Brain microvascular endothelial cell (primary cell): ENCODE measurements at regions not wholly inside any gene's neighbourhood (a gene's known extent, or its start where the extent isn't known, plus 50 kb on each side); places are given as distances from the start of the nearest gene placed in this dataset.
"Not testable (repeated sequence)": the region's sequence is repeated elsewhere in the genome, so short reads cannot be mapped to it uniquely, and the experiment has no call there.

Experiments used
- DNase-seq: peaks from one replicate; pipeline ENCODE4 v3.0.0-alpha.2; 2020
- H3K27ac ChIP-seq: fragments of 250-450 bp; sonication (Bioruptor Pico); 2 replicates; pipeline ENCODE4 v1.5.1; 2020; ENCODE audit warnings: mild to moderate bottlenecking, moderate library complexity
- H3K27me3 ChIP-seq: fragments of 250-450 bp; sonication (Bioruptor Pico); replicated peaks from 2 replicates; pipeline ENCODE4 v1.5.1; 2020; ENCODE audit warnings: mild to moderate bottlenecking
- H3K36me3 ChIP-seq: fragments of 250-450 bp; sonication (Bioruptor Pico); replicated peaks from 2 replicates; pipeline ENCODE4 v1.5.1; 2020; ENCODE audit warnings: mild to moderate bottlenecking
- H3K4me3 ChIP-seq: 2 replicates; pipeline ENCODE4 v1.5.1; 2011; ENCODE audit warnings: low read depth, mild to moderate bottlenecking, control low read depth, low read length, moderate library complexity
- CTCF ChIP-seq: IDR thresholded peaks from 2 replicates; pipeline ENCODE4 v1.5.1; 2011; ENCODE audit warnings: low read depth, mild to moderate bottlenecking, moderate library complexity, low read length, control low read depth, inconsistent platforms; ENCODE audit errors: missing control alignments
- in situ Hi-C: cut with HindIII; loops from 2 replicates; pipeline ENCODE4 v1.10.0; 2017; ENCODE audit warnings: low sequenced_read_pairs, low pct_ligation_motif_present

DNA sequence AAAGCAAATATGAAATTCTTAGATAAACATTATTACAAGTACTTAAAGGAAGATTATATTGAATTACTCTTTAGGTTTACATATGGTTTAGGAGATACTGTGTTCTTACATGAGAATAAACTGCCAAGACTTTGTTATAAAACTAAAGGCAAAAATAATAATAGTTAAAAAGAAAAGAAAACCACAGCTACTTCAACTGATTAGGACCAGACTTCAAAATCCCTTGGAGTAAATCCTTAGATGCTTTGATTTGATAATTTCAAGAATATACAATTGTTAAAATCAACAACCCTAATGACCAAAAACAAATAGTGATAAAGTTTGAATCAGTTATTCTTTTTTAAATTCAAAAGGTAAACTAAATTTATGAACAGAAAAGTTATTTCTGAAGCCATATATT, 389.6 kb upstream of the COX7C start:
- no peak for DNase-seq
- Histone ChIP-seq H3K27me3 (no peaks in the 10 kb centered on the region), H3K36me3 (no peaks in the 10 kb centered on the region), H3K4me3 (no peak overlapping the region), H3K27ac (no peak overlapping the region)
- in situ Hi-C loops, result no loop called here
- TF ChIP-seq CTCF, result no peak

DNA sequence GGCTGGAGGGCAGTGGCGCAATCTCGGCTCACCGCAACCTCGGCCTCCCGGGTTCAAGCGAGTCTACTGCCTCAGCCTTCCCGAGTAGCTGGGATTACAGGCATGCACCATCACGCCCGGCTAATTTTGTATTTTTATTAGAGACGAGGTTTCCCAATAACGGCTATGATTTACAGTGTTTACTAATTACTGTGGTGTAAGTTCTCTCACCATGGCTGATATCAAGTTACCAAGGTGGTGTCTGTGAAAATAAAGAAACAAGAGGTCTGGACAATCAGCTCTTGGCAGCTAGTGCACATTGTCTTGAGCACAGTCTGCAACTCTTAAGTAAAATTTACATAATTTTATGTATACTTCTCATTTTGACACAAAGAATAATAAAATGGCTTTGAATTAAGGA, 385.5 kb upstream of the COX7C start:
- Histone ChIP-seq H3K36me3 (no peaks in the 10 kb centered on the region), H3K4me3 (no peak overlapping the region), H3K27me3 (no peaks in the 10 kb centered on the region), H3K27ac (no peak overlapping the region)
- no peak for DNase-seq
- no peak for TF ChIP-seq CTCF
- in situ Hi-C loops, result no loop called here

GRCh38 chr5:86244153-86244552, 373.6 kb upstream of the COX7C start:
- TF ChIP-seq CTCF, result no peak
- no peaks in the 10 kb centered on the region for H3K36me3 ChIP-seq
- H3K27ac ChIP-seq, result no peak overlapping the region
- H3K4me3 ChIP-seq, result no peak overlapping the region
- H3K27me3 ChIP-seq, result no peaks in the 10 kb centered on the region
- in situ Hi-C loops, result no loop called here
- no peak for DNase-seq

GRCh38 chr5:86257871-86258270, 359.9 kb upstream of the COX7C start:
- no peak overlapping the region for H3K4me3 ChIP-seq
- H3K27ac ChIP-seq, result no peak overlapping the region
- H3K36me3 ChIP-seq, result no peaks in the 10 kb centered on the region
- in situ Hi-C loops, result no loop called here
- no peak for TF ChIP-seq CTCF
- DNase-seq, result no peak
- no peaks in the 10 kb centered on the region for H3K27me3 ChIP-seq

DNA sequence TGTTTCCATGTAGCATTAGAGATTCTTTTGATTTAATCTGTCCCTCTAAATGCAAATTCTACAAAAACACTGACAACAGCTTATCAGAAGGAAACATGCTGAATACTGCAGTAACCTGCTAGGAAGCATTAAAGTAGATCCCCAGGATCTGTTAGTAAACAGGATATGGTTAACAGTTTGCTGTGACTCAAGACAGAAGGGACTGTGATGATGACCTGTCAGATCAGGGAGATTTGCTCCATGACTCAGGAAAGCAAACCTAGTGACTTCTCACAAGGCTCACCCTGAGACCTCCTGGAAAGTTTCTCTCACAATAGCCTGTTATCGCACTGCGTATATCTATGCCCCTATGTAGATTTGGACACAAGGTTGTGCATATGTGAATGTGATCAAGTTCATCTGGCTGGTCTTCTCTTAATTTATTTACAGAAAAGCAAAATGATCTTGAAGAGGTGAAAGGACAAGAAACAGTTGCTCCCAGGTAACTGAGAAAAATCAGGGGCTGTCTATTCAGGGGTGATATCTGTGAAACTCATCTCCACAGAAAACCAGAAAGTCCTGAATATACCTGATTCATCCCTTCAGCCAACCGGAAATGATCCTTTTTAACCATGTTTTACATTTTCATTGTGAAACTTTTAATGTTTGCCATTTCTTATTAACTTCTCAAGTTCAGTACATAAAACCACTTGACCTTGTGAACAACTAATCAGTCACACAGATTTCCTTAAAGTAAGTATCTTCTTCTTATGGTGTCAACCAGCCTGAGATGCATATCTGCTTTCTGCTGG, 333.1 kb upstream of the COX7C start:
- H3K27me3 ChIP-seq, in situ Hi-C loops, H3K36me3 ChIP-seq, H3K4me3 ChIP-seq, DNase-seq, H3K27ac ChIP-seq: not testable (repeated sequence)

GRCh38 chr5:86287437-86287836, 330.3 kb upstream of the COX7C start:
- in situ Hi-C loops, H3K27me3 ChIP-seq, H3K36me3 ChIP-seq, H3K27ac ChIP-seq, H3K4me3 ChIP-seq, DNase-seq: not testable (repeated sequence)

- DNase-seq, H3K27ac ChIP-seq, in situ Hi-C loops, H3K27me3 ChIP-seq, H3K4me3 ChIP-seq, H3K36me3 ChIP-seq: not testable (repeated sequence)
Measured at GRCh38 chr5:86289786-86290185, 328.0 kb upstream of the COX7C start.

GRCh38 chr5:86292811-86293210, 324.9 kb upstream of the COX7C start:
- in situ Hi-C loops, H3K27me3 ChIP-seq, H3K27ac ChIP-seq, H3K36me3 ChIP-seq, H3K4me3 ChIP-seq, DNase-seq: not testable (repeated sequence)

DNA sequence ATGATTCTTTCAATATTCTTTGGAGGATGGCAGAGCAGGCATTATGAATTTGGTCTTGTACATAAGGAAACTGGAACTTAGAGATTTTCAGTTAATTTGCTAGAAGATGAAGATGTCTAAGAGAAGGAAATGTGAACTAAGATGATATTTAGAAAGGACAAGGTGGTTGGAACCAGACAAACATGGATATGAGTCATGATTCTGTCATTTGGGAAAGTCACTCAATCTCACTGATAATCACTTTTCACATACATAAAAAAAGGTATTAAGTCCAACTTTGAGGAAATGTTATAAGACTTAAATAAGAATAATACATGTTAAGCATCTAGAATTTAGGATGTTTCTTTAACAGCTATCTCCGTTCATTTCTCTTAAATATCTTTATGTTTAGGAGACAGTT, 315.1 kb upstream of the COX7C start:
- DNase-seq, H3K36me3 ChIP-seq, H3K27me3 ChIP-seq, H3K4me3 ChIP-seq, H3K27ac ChIP-seq, in situ Hi-C loops: not testable (repeated sequence)
